Loucy (cell line): ENCODE measurements at regions not wholly inside any gene's neighbourhood (a gene's known extent, or its start where the extent isn't known, plus 50 kb on each side); places are given as distances from the start of the nearest gene placed in this dataset.

Source experiments
- H2AFZ ChIP-seq: fragments of 200-600 bp; sonication (generic); 2 replicates; pipeline ENCODE4 v1.6.0; 2016; ENCODE audit warnings: antibody characterized with exemption, mild to moderate bottlenecking, low read length, moderate library complexity
- H3F3A ChIP-seq: fragments of 200-600 bp; 2 replicates; pipeline ENCODE4 v1.6.0; 2016; ENCODE audit warnings: antibody characterized with exemption, low read depth, mild to moderate bottlenecking
- H3K27me3 ChIP-seq: fragments of 200-600 bp; sonication (generic); 2 replicates; pipeline ENCODE4 v1.6.1; 2014; ENCODE audit warnings: low read length, mild to moderate bottlenecking; ENCODE audit not compliant: insufficient read depth, poor library complexity, severe bottlenecking
- H3K36me3 ChIP-seq: fragments of 200-600 bp; sonication (generic); 2 replicates; pipeline ENCODE4 v1.6.1; 2016; ENCODE audit warnings: low read length; ENCODE audit not compliant: insufficient read depth
- H3K4me1 ChIP-seq: fragments of 200-600 bp; sonication (generic); 2 replicates; pipeline ENCODE4 v1.5.1; 2014; ENCODE audit warnings: low read length, mild to moderate bottlenecking; ENCODE audit not compliant: insufficient read depth, poor library complexity, severe bottlenecking
- H3K4me2 ChIP-seq: fragments of 200-600 bp; sonication (generic); 2 replicates; pipeline ENCODE4 v1.6.0; 2014; ENCODE audit warnings: antibody characterized with exemption, low read length, low read depth, mild to moderate bottlenecking; ENCODE audit not compliant: poor library complexity, severe bottlenecking
- H3K4me3 ChIP-seq: fragments of 200-600 bp; sonication (generic); 2 replicates; pipeline ENCODE4 v1.5.1; 2014; ENCODE audit warnings: low read length, mild to moderate bottlenecking, mixed read lengths; ENCODE audit not compliant: poor library complexity, severe bottlenecking
- H3K79me2 ChIP-seq: fragments of 200-600 bp; sonication (generic); 2 replicates; pipeline ENCODE4 v1.6.1; 2014; ENCODE audit warnings: low read length; ENCODE audit not compliant: insufficient read depth
- H3K9ac ChIP-seq: fragments of 200-600 bp; sonication (generic); 2 replicates; pipeline ENCODE4 v1.6.0; 2014; ENCODE audit warnings: mild to moderate bottlenecking, low read depth, low read length, moderate library complexity; ENCODE audit not compliant: poor library complexity, severe bottlenecking
- H3K9me2 ChIP-seq: fragments of 200-600 bp; sonication (generic); replicated peaks from 2 replicates; pipeline ENCODE4 v1.6.1; 2016; ENCODE audit warnings: low read depth, low read length, mixed read lengths
- H3K9me3 ChIP-seq: fragments of 200-600 bp; sonication (generic); 2 replicates; pipeline ENCODE4 v1.6.1; 2014; ENCODE audit warnings: mild to moderate bottlenecking, antibody characterized with exemption, low read length, low read depth; ENCODE audit not compliant: insufficient read depth
- H4K20me1 ChIP-seq: fragments of 200-600 bp; sonication (generic); 2 replicates; pipeline ENCODE4 v1.6.0; 2014; ENCODE audit warnings: antibody characterized with exemption, low read length, mild to moderate bottlenecking; ENCODE audit not compliant: insufficient read depth, poor library complexity, severe bottlenecking
- EZH2phosphoT487 ChIP-seq: fragments of 200-600 bp; IDR thresholded peaks from 2 replicates; pipeline ENCODE4 v1.6.1; 2018; ENCODE audit warnings: antibody characterized with exemption, mild to moderate bottlenecking, moderate library complexity, borderline replicate concordance
- TF ChIP-seq, protein P1 (sequence below): fragments of 200-600 bp; sonication (generic); conservative IDR thresholded peaks from 2 replicates; pipeline ENCODE4 v1.5.1; 2014; ENCODE audit warnings: mild to moderate bottlenecking, antibody characterized with exemption, low read length

DNA sequence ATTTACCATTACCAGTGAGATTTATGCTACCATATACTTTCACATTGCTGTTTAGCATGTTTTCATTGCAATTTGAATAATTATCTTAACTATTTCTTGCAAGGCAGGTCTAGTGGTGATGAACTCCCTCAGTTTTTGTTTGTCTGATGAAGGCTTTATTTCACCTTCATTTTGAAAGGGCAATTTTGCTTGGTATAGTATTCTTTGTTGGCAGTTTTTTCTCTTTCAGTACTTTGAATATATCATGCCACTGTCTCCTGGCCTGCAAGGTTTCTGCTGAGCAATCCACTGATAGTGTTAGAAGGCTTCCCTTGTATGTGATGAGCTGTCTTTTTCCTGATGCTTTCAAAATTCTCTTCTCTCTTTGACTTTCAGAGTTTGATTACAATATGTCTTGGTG, 188.0 kb downstream of the MARCHF11 start:
- H3K4me2 ChIP-seq, result no peak overlapping the region
- no peak overlapping the region for H3K9ac ChIP-seq
- no peaks in the 10 kb centered on the region for H3K27me3 ChIP-seq
- H4K20me1 ChIP-seq, result no peaks in the 10 kb centered on the region
- no peak for TF ChIP-seq EZH2phosphoT487
- TF ChIP-seq, protein P1, sequence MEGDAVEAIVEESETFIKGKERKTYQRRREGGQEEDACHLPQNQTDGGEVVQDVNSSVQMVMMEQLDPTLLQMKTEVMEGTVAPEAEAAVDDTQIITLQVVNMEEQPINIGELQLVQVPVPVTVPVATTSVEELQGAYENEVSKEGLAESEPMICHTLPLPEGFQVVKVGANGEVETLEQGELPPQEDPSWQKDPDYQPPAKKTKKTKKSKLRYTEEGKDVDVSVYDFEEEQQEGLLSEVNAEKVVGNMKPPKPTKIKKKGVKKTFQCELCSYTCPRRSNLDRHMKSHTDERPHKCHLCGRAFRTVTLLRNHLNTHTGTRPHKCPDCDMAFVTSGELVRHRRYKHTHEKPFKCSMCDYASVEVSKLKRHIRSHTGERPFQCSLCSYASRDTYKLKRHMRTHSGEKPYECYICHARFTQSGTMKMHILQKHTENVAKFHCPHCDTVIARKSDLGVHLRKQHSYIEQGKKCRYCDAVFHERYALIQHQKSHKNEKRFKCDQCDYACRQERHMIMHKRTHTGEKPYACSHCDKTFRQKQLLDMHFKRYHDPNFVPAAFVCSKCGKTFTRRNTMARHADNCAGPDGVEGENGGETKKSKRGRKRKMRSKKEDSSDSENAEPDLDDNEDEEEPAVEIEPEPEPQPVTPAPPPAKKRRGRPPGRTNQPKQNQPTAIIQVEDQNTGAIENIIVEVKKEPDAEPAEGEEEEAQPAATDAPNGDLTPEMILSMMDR, result no peak
- no peaks in the 10 kb centered on the region for H3K36me3 ChIP-seq
- H2AFZ ChIP-seq, result no peak overlapping the region
- no peaks in the 10 kb centered on the region for H3K79me2 ChIP-seq
- H3K9me2 ChIP-seq, result no peaks in the 10 kb centered on the region
- no peaks in the 10 kb centered on the region for H3K4me1 ChIP-seq
- H3F3A ChIP-seq, result no peaks in the 10 kb centered on the region
- no peak overlapping the region for H3K4me3 ChIP-seq
- H3K9me3 ChIP-seq, result peaks cover 6% of the 10 kb centered on the region; the same call in 1 of the 2 replicates
